Colonic mucosa (tissue), 4 donors: ENCODE measurements at regions not wholly inside any gene's neighbourhood (a gene's known extent, or its start where the extent isn't known, plus 50 kb on each side); places are given as distances from the start of the nearest gene placed in this dataset.
"Not testable (repeated sequence)": the region's sequence is repeated elsewhere in the genome, so short reads cannot be mapped to it uniquely, and the experiment has no call there.

Experiments used
- DNase-seq: peaks from one replicate; pipeline ENCODE4 v3.0.0-alpha.2; 2020
- H3K27ac ChIP-seq: fragments of 200-600 bp; one replicate; pipeline ENCODE4 v1.8.0; 2021
- H3K27me3 ChIP-seq: fragments of 200-600 bp; one replicate; pipeline ENCODE4 v1.8.0; 2021
- H3K36me3 ChIP-seq: fragments of 200-600 bp; one replicate; pipeline ENCODE4 v1.8.0; 2021
- H3K4me1 ChIP-seq: fragments of 200-600 bp; one replicate; pipeline ENCODE4 v1.8.0; 2021; ENCODE audit warnings: mild to moderate bottlenecking
- H3K4me3 ChIP-seq: fragments of 200-600 bp; one replicate; pipeline ENCODE4 v1.8.0; 2021
- H3K9ac ChIP-seq, 2 donors: one replicate each; pipeline ENCODE4 v1.7.0; 2013; ENCODE audit warnings: control low read depth in 2 of 2, low read depth in 2 of 2, low read length in 2 of 2
- H3K9me3 ChIP-seq: fragments of 200-600 bp; one replicate; pipeline ENCODE4 v1.8.0; 2021
- CTCF ChIP-seq: fragments of 200-600 bp; IDR thresholded peaks from one replicate; pipeline ENCODE4 v1.8.0; 2022; ENCODE audit warnings: antibody characterized with exemption, mild to moderate bottlenecking
- intact Hi-C: fragments of 100-400 bp; cut with DNase I; formaldehyde crosslinking; loops from one replicate; pipeline ENCODE4 v1.14.1; 2022
- donor health status: healthy.
- donor health status: DM: no; HTN: no; CAD: no.
- donor health status: DM: no; HTN: no; CAD: no.

GRCh38 chr4:167838686-167839085, 253.7 kb upstream of the ANXA10 start:
- Histone ChIP-seq H3K27me3 (no peaks in the 10 kb centered on the region), H3K9ac (no peak overlapping the region), H3K4me1 (no peaks in the 10 kb centered on the region), H3K36me3 (no peaks in the 10 kb centered on the region), H3K9me3 (no peaks in the 10 kb centered on the region), H3K27ac (no peak overlapping the region), H3K4me3 (no peak overlapping the region)
- intact Hi-C loops: no loop called here
- no peak for DNase-seq
- no peak for TF ChIP-seq CTCF

GRCh38 chr4:167842487-167842886, 249.8 kb upstream of the ANXA10 start:
- TF ChIP-seq CTCF: no peak
- Histone ChIP-seq H3K9me3 (no peaks in the 10 kb centered on the region), H3K27ac (no peak overlapping the region), H3K27me3 (no peaks in the 10 kb centered on the region), H3K9ac (no peak overlapping the region), H3K4me1 (no peaks in the 10 kb centered on the region), H3K4me3 (no peak overlapping the region), H3K36me3 (no peaks in the 10 kb centered on the region)
- DNase-seq: no peak
- intact Hi-C loops: no loop called here

GRCh38 chr4:167854881-167855280, 237.5 kb upstream of the ANXA10 start:
- H3K27ac ChIP-seq: no peak overlapping the region
- H3K27me3 ChIP-seq: no peaks in the 10 kb centered on the region
- H3K36me3 ChIP-seq: no peaks in the 10 kb centered on the region
- H3K4me1 ChIP-seq: no peaks in the 10 kb centered on the region
- intact Hi-C loops: no loop called here
- no peak for TF ChIP-seq CTCF
- no peaks in the 10 kb centered on the region for H3K9me3 ChIP-seq
- DNase-seq: no peak
- no peak overlapping the region for H3K4me3 ChIP-seq
- no peak overlapping the region for H3K9ac ChIP-seq

GRCh38 chr4:167858127-167858526, 234.2 kb upstream of the ANXA10 start:
- intact Hi-C loops, H3K9ac ChIP-seq, H3K4me1 ChIP-seq, H3K9me3 ChIP-seq, H3K4me3 ChIP-seq, H3K27me3 ChIP-seq, DNase-seq, H3K36me3 ChIP-seq, H3K27ac ChIP-seq: not testable (repeated sequence)

- TF ChIP-seq CTCF: no peak
- Histone ChIP-seq H3K9ac (no peak overlapping the region), H3K36me3 (no peaks in the 10 kb centered on the region), H3K4me3 (no peak overlapping the region), H3K27me3 (no peaks in the 10 kb centered on the region), H3K9me3 (no peaks in the 10 kb centered on the region), H3K27ac (no peak overlapping the region), H3K4me1 (no peaks in the 10 kb centered on the region)
- intact Hi-C loops: no loop called here
- no peak for DNase-seq
Measured at GRCh38 chr4:167867191-167867590, 225.1 kb upstream of the ANXA10 start.

GRCh38 chr4:167868163-167868562, 224.2 kb upstream of the ANXA10 start:
- no peak for DNase-seq
- Histone ChIP-seq H3K27ac (no peak overlapping the region), H3K9me3 (no peaks in the 10 kb centered on the region), H3K27me3 (no peaks in the 10 kb centered on the region), H3K36me3 (no peaks in the 10 kb centered on the region), H3K9ac (no peak overlapping the region), H3K4me3 (no peak overlapping the region), H3K4me1 (no peaks in the 10 kb centered on the region)
- intact Hi-C loops: no loop called here
- TF ChIP-seq CTCF: no peak
